ENCODE measurements at regions not wholly inside any gene's neighbourhood (a gene's known extent, or its start where the extent isn't known, plus 50 kb on each side); places are given as distances from the start of the nearest gene placed in this dataset.

DNA sequence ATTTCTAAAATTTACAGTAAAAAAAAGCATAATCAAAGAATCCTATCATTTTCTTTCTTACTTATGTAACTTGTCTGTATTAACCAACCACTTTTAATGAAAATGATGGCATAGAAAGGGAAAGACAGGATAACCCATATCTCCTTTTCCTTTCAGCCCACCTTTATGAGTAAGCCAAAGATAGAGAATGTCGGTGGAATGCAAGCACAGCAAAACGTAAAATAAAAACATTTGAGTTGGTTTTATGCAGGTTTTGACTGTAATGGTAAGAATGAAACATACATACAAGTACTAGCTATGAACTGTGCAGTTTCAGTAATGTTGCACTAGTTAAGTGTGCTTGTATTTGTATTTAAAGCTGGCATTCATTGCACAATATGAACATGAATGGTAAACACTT, 360.3 kb downstream of the FOXG1 start:
- no peak for TF ChIP-seq POLR2A (IDR thresholded peaks at IDR 0.05; ENCODE audit: low read length)
- TF ChIP-seq GATA1 (IDR thresholded peaks at IDR 0.05; ENCODE audit: low read depth, low read length), result no peak
